ENCODE measurements at regions not wholly inside any gene's neighbourhood (a gene's known extent, or its start where the extent isn't known, plus 50 kb on each side); places are given as distances from the start of the nearest gene placed in this dataset.

GRCh38 chr10:63773962-63774361 lies 252.8 kb downstream of the REEP3 start:
- TF ChIP-seq, protein P1, sequence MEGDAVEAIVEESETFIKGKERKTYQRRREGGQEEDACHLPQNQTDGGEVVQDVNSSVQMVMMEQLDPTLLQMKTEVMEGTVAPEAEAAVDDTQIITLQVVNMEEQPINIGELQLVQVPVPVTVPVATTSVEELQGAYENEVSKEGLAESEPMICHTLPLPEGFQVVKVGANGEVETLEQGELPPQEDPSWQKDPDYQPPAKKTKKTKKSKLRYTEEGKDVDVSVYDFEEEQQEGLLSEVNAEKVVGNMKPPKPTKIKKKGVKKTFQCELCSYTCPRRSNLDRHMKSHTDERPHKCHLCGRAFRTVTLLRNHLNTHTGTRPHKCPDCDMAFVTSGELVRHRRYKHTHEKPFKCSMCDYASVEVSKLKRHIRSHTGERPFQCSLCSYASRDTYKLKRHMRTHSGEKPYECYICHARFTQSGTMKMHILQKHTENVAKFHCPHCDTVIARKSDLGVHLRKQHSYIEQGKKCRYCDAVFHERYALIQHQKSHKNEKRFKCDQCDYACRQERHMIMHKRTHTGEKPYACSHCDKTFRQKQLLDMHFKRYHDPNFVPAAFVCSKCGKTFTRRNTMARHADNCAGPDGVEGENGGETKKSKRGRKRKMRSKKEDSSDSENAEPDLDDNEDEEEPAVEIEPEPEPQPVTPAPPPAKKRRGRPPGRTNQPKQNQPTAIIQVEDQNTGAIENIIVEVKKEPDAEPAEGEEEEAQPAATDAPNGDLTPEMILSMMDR (IDR thresholded peaks at IDR 0.05) = no peak
- TF ChIP-seq POLR2A (IDR thresholded peaks at IDR 0.05) (no peak), EP300 (IDR thresholded peaks at IDR 0.05) (no peak)
